ENCODE measurements at regions not wholly inside any gene's neighbourhood (a gene's known extent, or its start where the extent isn't known, plus 50 kb on each side); places are given as distances from the start of the nearest gene placed in this dataset.

DNA sequence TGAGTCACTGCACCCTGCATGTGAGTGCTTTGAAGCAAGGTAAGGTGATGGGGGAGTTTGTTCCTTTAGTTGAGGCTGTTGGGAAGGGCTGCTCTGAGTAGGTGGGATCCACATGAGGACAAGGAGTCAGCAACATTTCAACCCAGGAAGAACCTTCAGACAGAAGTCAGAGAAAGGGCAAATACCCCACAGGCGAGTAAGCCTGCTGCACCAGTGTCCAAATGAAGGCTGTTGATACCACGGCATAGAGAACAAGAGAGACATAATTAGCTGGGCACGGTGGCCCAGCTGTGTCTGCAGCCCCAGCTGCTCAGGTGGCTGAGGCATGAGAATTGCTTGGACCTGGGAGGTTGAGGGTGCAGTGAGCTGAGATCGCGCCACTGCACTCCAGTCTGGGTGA lies 54.3 kb upstream of the CLMP start:
- no peaks in the 10 kb centered on the region for H3F3A ChIP-seq (ENCODE audit: insufficient read depth, low read length)
- H3K4me1 ChIP-seq (ENCODE audit: low read length) = no peaks in the 10 kb centered on the region
- no peak for DNase-seq
- no peaks in the 10 kb centered on the region for H4K20me1 ChIP-seq (ENCODE audit: insufficient read depth, low read length)
- no peaks in the 10 kb centered on the region for H3K27me3 ChIP-seq (replicated peaks; ENCODE audit: insufficient read depth, low read length)
- no peak overlapping the region for H3K4me3 ChIP-seq (ENCODE audit: low read length)
- no peak overlapping the region for H3K4me2 ChIP-seq (ENCODE audit: low read depth, low read length)
- no peaks in the 10 kb centered on the region for H3K36me3 ChIP-seq (replicated peaks; ENCODE audit: insufficient read depth, low read length)
- H3K9me2 ChIP-seq (replicated peaks; ENCODE audit: insufficient read depth, low read length) = no peaks in the 10 kb centered on the region
- no peak overlapping the region for H2AFZ ChIP-seq (ENCODE audit: low read length)
- no peaks in the 10 kb centered on the region for H3K79me2 ChIP-seq (ENCODE audit: low read length)
- no peak overlapping the region for H3K9ac ChIP-seq (ENCODE audit: low read length)
- H3K9me3 ChIP-seq (replicated peaks; ENCODE audit: insufficient read depth, low read length) = no peaks in the 10 kb centered on the region
- TF ChIP-seq EZH2phosphoT487 (IDR thresholded peaks at IDR 0.05; ENCODE audit: low read length) (no peak), EZH2 (optimal IDR thresholded peaks at IDR 0.05; ENCODE audit: low read depth, low read length) (no peak)
- TF ChIP-seq, protein P1, sequence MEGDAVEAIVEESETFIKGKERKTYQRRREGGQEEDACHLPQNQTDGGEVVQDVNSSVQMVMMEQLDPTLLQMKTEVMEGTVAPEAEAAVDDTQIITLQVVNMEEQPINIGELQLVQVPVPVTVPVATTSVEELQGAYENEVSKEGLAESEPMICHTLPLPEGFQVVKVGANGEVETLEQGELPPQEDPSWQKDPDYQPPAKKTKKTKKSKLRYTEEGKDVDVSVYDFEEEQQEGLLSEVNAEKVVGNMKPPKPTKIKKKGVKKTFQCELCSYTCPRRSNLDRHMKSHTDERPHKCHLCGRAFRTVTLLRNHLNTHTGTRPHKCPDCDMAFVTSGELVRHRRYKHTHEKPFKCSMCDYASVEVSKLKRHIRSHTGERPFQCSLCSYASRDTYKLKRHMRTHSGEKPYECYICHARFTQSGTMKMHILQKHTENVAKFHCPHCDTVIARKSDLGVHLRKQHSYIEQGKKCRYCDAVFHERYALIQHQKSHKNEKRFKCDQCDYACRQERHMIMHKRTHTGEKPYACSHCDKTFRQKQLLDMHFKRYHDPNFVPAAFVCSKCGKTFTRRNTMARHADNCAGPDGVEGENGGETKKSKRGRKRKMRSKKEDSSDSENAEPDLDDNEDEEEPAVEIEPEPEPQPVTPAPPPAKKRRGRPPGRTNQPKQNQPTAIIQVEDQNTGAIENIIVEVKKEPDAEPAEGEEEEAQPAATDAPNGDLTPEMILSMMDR (IDR thresholded peaks at IDR 0.05; ENCODE audit: low read length) = no peak
- no peak overlapping the region for H3K27ac ChIP-seq (ENCODE audit: low read length)

DNA sequence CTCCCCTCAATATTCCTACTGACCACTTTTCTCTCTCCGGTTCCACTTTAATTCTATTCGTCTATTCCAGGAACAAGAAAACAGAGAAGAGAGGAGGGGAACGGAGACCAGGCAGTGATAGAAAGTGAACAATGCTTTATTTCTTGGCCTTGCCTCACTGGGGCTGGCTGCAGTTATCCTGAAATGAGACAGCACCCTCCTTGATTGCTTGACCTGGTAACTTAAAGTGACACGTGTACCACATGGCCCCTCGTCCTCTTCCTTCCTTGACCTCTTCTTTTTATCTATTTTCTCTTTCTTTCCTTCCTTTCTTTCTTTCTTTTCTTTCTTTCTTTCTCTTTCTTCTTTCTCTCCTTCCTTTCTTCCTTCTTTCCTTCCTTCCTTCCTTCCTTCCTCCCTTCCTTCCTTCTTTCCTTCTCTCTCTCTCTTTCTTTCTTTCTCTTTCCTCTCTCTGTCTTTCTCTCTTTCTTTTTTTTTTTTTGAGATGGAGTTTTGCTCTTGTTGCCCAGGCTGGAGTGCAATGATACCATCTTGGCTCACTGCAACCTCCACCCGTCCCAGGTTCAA lies 52.8 kb upstream of the CLMP start:
- H3K9ac ChIP-seq (ENCODE audit: low read length) = no peak overlapping the region
- no peak overlapping the region for H3K4me3 ChIP-seq (ENCODE audit: low read length)
- no peaks in the 10 kb centered on the region for H3K9me2 ChIP-seq (replicated peaks; ENCODE audit: insufficient read depth, low read length)
- no peak overlapping the region for H3K27ac ChIP-seq (ENCODE audit: low read length)
- H3K4me1 ChIP-seq (ENCODE audit: low read length) = no peaks in the 10 kb centered on the region
- no peak overlapping the region for H2AFZ ChIP-seq (ENCODE audit: low read length)
- DNase-seq = no peak
- TF ChIP-seq EZH2 (optimal IDR thresholded peaks at IDR 0.05; ENCODE audit: low read depth, low read length) = no peak
- TF ChIP-seq, protein P1 (IDR thresholded peaks at IDR 0.05; ENCODE audit: low read length) = no peak
- TF ChIP-seq EZH2phosphoT487 (IDR thresholded peaks at IDR 0.05; ENCODE audit: low read length) = no peak
- H3K79me2 ChIP-seq (ENCODE audit: low read length) = no peaks in the 10 kb centered on the region
- no peaks in the 10 kb centered on the region for H3K36me3 ChIP-seq (replicated peaks; ENCODE audit: insufficient read depth, low read length)
- no peak overlapping the region for H3K4me2 ChIP-seq (ENCODE audit: low read depth, low read length)
- H3K9me3 ChIP-seq (replicated peaks; ENCODE audit: insufficient read depth, low read length) = no peaks in the 10 kb centered on the region
- no peaks in the 10 kb centered on the region for H4K20me1 ChIP-seq (ENCODE audit: insufficient read depth, low read length)
- H3F3A ChIP-seq (ENCODE audit: insufficient read depth, low read length) = no peaks in the 10 kb centered on the region
- H3K27me3 ChIP-seq (replicated peaks; ENCODE audit: insufficient read depth, low read length) = no peaks in the 10 kb centered on the region

DNA sequence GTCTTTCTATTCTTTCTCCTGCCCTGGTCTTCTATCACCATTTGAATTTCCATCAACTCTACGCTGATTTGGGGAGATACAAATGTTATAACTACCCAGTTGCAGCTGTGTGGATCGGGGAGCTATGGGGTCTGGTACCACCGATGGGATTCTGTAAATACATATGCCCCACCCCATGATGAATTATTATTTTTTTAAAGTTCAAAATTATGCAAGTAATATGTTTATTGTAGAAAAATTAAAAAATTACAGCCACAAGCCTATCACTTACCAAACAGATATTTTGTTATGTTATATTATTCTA lies 52.4 kb upstream of the CLMP start:
- Histone ChIP-seq H3F3A (ENCODE audit: insufficient read depth, low read length) (no peaks in the 10 kb centered on the region), H4K20me1 (ENCODE audit: insufficient read depth, low read length) (no peaks in the 10 kb centered on the region), H3K36me3 (replicated peaks; ENCODE audit: insufficient read depth, low read length) (no peaks in the 10 kb centered on the region), H2AFZ (ENCODE audit: low read length) (no peak overlapping the region), H3K9ac (ENCODE audit: low read length) (no peak overlapping the region), H3K4me1 (ENCODE audit: low read length) (no peaks in the 10 kb centered on the region), H3K9me2 (replicated peaks; ENCODE audit: insufficient read depth, low read length) (no peaks in the 10 kb centered on the region), H3K27ac (ENCODE audit: low read length) (no peak overlapping the region), H3K27me3 (replicated peaks; ENCODE audit: insufficient read depth, low read length) (no peaks in the 10 kb centered on the region), H3K9me3 (replicated peaks; ENCODE audit: insufficient read depth, low read length) (no peaks in the 10 kb centered on the region), H3K4me3 (ENCODE audit: low read length) (no peak overlapping the region), H3K4me2 (ENCODE audit: low read depth, low read length) (no peak overlapping the region; the same call in 1 of the 2 replicates), H3K79me2 (ENCODE audit: low read length) (no peaks in the 10 kb centered on the region)
- TF ChIP-seq EZH2phosphoT487 (IDR thresholded peaks at IDR 0.05; ENCODE audit: low read length) (no peak), EZH2 (optimal IDR thresholded peaks at IDR 0.05; ENCODE audit: low read depth, low read length) (no peak)
- TF ChIP-seq, protein P1 (IDR thresholded peaks at IDR 0.05; ENCODE audit: low read length) = no peak
- no peak for DNase-seq

Data from MM.1S (cell line).